IPS DF 6.9 (cell line): ENCODE measurements at regions not wholly inside any gene's neighbourhood (a gene's known extent, or its start where the extent isn't known, plus 50 kb on each side); places are given as distances from the start of the nearest gene placed in this dataset.

ENCODE experiments used
- DNase-seq: peaks from one replicate; pipeline ENCODE4 v3.0.0-alpha.2; 2013; ENCODE audit warnings: low read depth, low spot score
- H3K27ac ChIP-seq: one replicate; pipeline ENCODE4 v1.5.1; 2013; ENCODE audit warnings: low read length, control low read depth
- H3K27me3 ChIP-seq: 2 replicates; pipeline ENCODE4 v1.6.1; 2013; ENCODE audit warnings: mild to moderate bottlenecking, low read length; ENCODE audit not compliant: control insufficient read depth, insufficient read depth
- H3K36me3 ChIP-seq: 2 replicates; pipeline ENCODE4 v1.6.1; 2013; ENCODE audit warnings: low read length; ENCODE audit not compliant: control insufficient read depth, insufficient read depth
- H3K4me1 ChIP-seq: 2 replicates; pipeline ENCODE4 v1.6.1; 2013; ENCODE audit warnings: low read length; ENCODE audit not compliant: control insufficient read depth, insufficient read depth
- H3K4me3 ChIP-seq: 2 replicates; pipeline ENCODE4 v1.5.1; 2013; ENCODE audit warnings: mild to moderate bottlenecking, low read length
- H3K9me3 ChIP-seq: 2 replicates; pipeline ENCODE4 v1.6.1; 2013; ENCODE audit warnings: low read length, inconsistent platforms; ENCODE audit not compliant: control insufficient read depth, insufficient read depth
- WGBS: extraction: QIAGEN DNeasy Blood & Tissue Kit; methylation state at CpG from one replicate; pipeline ENCODE4 v1.1.7; 2013; ENCODE audit warnings: mixed read lengths, missing lambda C conversion rate; ENCODE audit not compliant: insufficient read length, insufficient coverage; 5-methylcytosine and 5-hydroxymethylcytosine counted together

DNA sequence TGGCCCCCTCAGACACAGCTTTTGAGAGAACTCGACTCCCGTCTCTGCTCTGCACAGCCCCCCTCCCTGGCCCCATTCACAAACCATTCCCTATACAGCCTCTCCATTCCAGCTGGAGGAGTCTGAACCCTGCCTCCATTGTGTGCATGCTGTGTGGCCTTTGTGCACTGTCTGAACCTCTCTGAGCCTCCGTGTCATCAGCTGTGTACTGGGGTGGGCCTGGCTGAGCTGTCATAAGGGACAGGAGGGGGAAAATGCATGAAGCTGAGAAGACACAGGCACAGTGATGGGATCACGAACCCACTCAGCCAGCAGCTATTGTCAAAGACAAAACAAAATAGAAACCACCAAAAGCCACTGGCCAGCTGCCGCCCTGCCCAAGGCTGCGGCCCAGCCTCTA is 130.8 kb downstream of the RFLNA start:
- WGBS = no CpG with 5 or more reads among the region's 6 CpGs
- H3K27ac ChIP-seq = no peak overlapping the region
- no peaks in the 10 kb centered on the region for H3K27me3 ChIP-seq
- H3K4me1 ChIP-seq = peaks cover 3% of the 10 kb centered on the region; the same call in 1 of the 2 replicates
- H3K4me3 ChIP-seq = no peak overlapping the region
- no peak for DNase-seq
- H3K36me3 ChIP-seq = peaks cover 15% of the 10 kb centered on the region
- H3K9me3 ChIP-seq = no peaks in the 10 kb centered on the region

DNA sequence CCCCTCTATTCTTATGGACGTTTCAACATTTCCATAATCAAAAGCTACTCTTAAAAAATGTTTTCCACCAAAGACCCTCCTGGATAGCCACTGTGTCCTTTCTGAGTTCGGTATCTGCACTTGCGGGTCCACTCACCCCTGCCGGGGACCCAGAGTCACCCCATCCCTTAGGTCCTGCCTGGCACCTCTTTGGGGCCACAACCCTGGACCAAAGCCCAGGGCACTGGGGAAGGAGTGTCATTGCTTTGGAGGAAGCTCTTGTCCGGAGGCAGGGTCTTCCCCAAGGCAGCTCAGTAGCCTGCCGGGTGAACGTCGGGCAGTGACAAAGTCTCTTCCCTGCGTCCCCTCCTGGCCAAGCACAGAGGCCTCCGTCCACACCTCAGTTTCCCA is 129.6 kb downstream of the RFLNA start:
- Histone ChIP-seq H3K36me3 (peaks cover 17% of the 10 kb centered on the region), H3K27me3 (no peaks in the 10 kb centered on the region), H3K27ac (no peak overlapping the region), H3K9me3 (no peaks in the 10 kb centered on the region), H3K4me1 (peaks cover 3% of the 10 kb centered on the region; the same call in 1 of the 2 replicates), H3K4me3 (no peak overlapping the region)
- no CpG with 5 or more reads among the region's 10 CpGs for WGBS
- DNase-seq = no peak

DNA sequence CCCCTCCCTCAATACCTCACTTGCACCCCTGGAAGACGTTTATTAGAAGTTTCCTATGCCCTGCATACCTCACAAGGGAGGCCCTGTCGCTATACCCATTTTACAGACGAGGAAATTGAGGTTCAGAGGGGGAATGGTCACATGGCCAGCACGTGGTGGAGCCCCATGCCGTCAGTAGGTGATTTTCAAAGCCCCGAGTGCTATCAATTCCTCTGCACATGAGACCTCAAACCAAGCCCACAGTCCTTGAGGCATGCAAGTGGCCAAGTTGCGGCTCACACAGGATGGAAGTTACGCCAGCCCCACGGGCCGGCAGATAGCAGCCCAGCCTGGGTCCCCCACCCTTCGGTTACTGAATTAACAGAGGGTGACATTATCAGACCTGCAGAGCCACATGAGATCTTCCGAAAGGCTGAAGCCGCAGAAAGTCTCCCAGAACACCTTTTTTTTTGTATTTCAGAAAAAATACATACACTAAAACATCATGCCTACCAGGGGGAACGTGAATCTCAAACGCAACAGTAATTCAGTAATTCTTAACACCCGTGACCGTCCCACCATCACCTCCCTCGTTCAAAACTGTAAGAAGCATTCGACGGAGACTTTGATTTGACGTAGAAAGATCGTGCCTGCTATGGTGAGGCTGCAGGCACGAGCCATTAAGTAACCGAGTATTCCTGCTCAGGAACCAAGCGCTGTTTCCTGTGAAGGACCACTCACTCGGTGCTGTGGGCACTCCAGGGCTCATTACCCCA is 129.0 kb downstream of the RFLNA start:
- peaks cover 17% of the 10 kb centered on the region for H3K36me3 ChIP-seq
- WGBS = no CpG with 5 or more reads among the region's 26 CpGs

GRCh38 chr12:124422570-124423523 is 128.0 kb downstream of the RFLNA start:
- Histone ChIP-seq H3K36me3 (peaks cover 17% of the 10 kb centered on the region), H3K4me1 (peaks cover 3% of the 10 kb centered on the region; the same call in 1 of the 2 replicates), H3K27me3 (no peaks in the 10 kb centered on the region), H3K27ac (no peak overlapping the region), H3K9me3 (no peaks in the 10 kb centered on the region), H3K4me3 (no peak overlapping the region)
- no peak for DNase-seq
- WGBS = no CpG with 5 or more reads among the region's 37 CpGs

More for the DNA sequence above, 129.0 kb downstream of the RFLNA start:
- Histone ChIP-seq H3K9me3 (no peaks in the 10 kb centered on the region), H3K27ac (no peak overlapping the region), H3K4me3 (no peak overlapping the region), H3K4me1 (peaks cover 3% of the 10 kb centered on the region; the same call in 1 of the 2 replicates), H3K27me3 (no peaks in the 10 kb centered on the region)
- no peak for DNase-seq

- Histone ChIP-seq H3K4me1 (peaks cover 3% of the 10 kb centered on the region; the same call in 1 of the 2 replicates), H3K27ac (no peak overlapping the region), H3K36me3 (peaks cover 17% of the 10 kb centered on the region), H3K4me3 (no peak overlapping the region), H3K9me3 (no peaks in the 10 kb centered on the region), H3K27me3 (no peaks in the 10 kb centered on the region)
- WGBS = no CpG with 5 or more reads among the region's 16 CpGs
- no peak for DNase-seq
Measured at GRCh38 chr12:124422142-124422569, 127.3 kb downstream of the RFLNA start.

- Histone ChIP-seq H3K4me1 (peaks cover 3% of the 10 kb centered on the region; the same call in 1 of the 2 replicates), H3K4me3 (no peak overlapping the region), H3K9me3 (no peaks in the 10 kb centered on the region), H3K27ac (no peak overlapping the region), H3K36me3 (peaks cover 15% of the 10 kb centered on the region), H3K27me3 (no peaks in the 10 kb centered on the region)
- WGBS = no CpG with 5 or more reads among the region's 20 CpGs
- DNase-seq = no peak
Measured at GRCh38 chr12:124420996-124421674, 126.2 kb downstream of the RFLNA start.

DNA sequence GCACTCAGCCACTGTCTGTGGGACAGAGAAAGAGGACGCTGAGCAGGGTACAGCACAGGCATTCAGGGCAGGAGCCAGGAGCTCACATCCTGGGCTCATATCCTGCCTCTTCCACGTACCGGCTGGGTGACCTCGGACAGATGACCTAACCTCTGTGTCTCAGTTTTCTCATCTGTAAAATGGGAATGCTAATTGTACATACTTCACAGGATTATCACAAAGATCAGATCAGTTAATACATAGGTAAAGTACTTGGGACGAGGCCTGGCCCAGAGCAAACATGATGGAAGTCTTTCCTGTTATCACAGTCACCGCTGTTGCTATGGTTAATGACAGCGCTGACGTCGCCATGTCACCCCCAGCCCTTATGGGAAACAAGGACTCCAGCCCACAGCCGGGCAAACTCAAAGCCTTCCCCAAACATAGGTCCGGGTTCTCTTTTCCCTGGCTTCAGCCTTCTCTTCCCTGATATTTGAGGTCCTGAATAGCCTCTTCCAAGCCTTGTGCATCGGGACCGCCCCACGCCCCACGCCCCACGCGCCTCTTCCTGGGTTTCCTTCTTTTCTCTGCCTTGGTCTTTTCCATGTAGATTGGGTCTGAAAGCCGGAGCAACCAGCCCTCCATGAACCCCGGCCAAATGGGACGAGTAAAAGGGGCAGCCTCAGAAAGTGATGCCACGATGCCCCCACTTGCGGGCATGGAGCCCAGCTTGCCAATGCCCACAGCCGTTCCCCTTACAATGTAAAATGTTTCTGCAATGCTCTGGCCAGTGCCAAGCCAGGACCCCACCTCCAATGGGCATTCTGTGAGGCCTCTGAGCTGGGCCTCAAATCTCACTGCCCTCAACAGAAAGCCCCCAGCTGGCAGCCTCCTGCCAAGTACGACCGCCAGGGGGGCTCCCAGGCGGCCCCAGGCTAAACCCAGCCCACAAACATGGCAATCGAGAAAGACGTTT is 125.4 kb downstream of the RFLNA start:
- no CpG with 5 or more reads among the region's 28 CpGs for WGBS
- Histone ChIP-seq H3K4me3 (no peak overlapping the region), H3K27me3 (no peaks in the 10 kb centered on the region), H3K36me3 (peaks cover 12% of the 10 kb centered on the region), H3K4me1 (peaks cover 3% of the 10 kb centered on the region; the same call in 1 of the 2 replicates), H3K27ac (no peak overlapping the region), H3K9me3 (no peaks in the 10 kb centered on the region)
- no peak for DNase-seq

DNA sequence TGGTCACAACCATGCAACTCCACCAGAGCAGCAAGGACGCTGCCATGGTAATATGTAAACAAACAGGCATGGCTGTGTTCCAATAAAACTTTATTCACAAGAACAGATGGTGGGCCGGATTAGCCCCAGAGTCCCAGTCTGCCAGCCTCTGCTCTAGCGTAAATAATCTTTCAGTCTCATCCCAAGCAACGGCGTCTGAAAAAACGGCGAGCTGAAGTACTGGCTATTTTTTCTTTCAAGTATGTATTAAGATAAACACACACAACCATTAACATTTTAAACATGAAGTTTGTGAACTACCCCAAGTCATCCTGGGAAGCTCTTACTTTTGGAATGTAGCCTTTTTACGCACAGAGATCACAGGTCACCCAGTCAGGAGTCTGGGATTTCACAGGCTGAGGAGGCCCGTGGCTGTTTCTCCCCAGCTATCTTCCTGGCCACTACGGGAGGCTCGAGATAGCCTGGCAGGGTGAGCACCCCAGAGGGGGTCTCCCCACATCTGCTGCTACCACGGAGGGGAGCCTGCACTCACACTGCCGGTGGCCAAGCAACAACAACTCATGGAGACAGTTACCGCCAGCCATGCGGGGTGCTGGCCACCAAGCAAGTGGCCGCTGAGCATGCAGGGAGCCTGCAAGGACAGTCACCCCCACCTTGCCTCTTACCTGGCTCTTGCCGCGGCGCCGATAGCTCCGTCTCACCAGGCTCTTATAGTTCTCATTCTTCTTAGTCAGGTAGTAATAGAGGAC is 124.6 kb downstream of the RFLNA start:
- H3K9me3 ChIP-seq = no peaks in the 10 kb centered on the region
- no peak for DNase-seq
- H3K4me1 ChIP-seq = peaks cover 3% of the 10 kb centered on the region; the same call in 1 of the 2 replicates
- H3K27me3 ChIP-seq = no peaks in the 10 kb centered on the region
- peaks cover 12% of the 10 kb centered on the region for H3K36me3 ChIP-seq
- no peak overlapping the region for H3K27ac ChIP-seq
- no peak overlapping the region for H3K4me3 ChIP-seq
- WGBS = no CpG with 5 or more reads among the region's 21 CpGs

DNA sequence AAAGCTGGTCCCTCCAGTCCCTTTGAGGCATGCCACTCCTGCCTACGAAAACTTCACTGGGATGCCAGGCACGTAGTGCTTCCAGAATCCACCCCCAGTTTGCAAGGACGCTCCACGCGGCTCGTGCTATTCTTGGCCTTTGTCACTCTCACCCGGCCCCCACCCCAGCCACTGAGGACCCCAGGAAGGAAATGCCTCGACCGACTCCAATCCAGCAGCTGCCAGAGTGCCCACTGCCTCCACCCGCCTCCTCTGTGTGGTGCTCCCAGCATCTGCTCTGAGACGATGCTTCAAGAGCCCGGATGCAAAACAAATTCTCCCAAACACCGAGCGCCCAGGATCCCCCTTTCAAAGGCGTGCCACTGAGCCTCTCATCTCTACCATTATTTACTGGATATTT is 123.9 kb downstream of the RFLNA start:
- H3K27ac ChIP-seq = no peak overlapping the region
- H3K4me3 ChIP-seq = no peak overlapping the region
- peaks cover 12% of the 10 kb centered on the region for H3K36me3 ChIP-seq
- no peaks in the 10 kb centered on the region for H3K9me3 ChIP-seq
- no peaks in the 10 kb centered on the region for H3K27me3 ChIP-seq
- no CpG with 5 or more reads among the region's 15 CpGs for WGBS
- peaks cover 3% of the 10 kb centered on the region; the same call in 1 of the 2 replicates for H3K4me1 ChIP-seq
- no peak for DNase-seq
